RPMI7951 (cell line): ENCODE measurements at regions not wholly inside any gene's neighbourhood (a gene's known extent, or its start where the extent isn't known, plus 50 kb on each side); places are given as distances from the start of the nearest gene placed in this dataset.

Source experiments
- DNase-seq: peaks from one replicate; pipeline ENCODE4 v3.0.0-alpha.2; 2012; ENCODE audit warnings: low read depth

- DNase-seq = no peak
Observed at GRCh38 chr13:44212633-44213396, 160.8 kb upstream of the SERP2 start.

- no peak for DNase-seq
Observed at GRCh38 chr13:44218501-44219240, 155.0 kb upstream of the SERP2 start.

GRCh38 chr13:44219577-44220548 is 153.8 kb upstream of the SERP2 start:
- DNase-seq = no peak

- no peak for DNase-seq
Observed at GRCh38 chr13:44220948-44221347, 152.7 kb upstream of the SERP2 start.

- no peak for DNase-seq
Observed at GRCh38 chr13:44221657-44222056, 152.0 kb upstream of the SERP2 start.

- no peak for DNase-seq
Observed at GRCh38 chr13:44223770-44224444, 149.7 kb upstream of the SERP2 start.

- no peak for DNase-seq
Observed at GRCh38 chr13:44224450-44225149, 149.0 kb upstream of the SERP2 start.

- no peak for DNase-seq
Observed at GRCh38 chr13:44229371-44230030, 144.1 kb upstream of the SERP2 start.

- DNase-seq = no peak
Observed at GRCh38 chr13:44230071-44230470, 143.6 kb upstream of the SERP2 start.

- no peak for DNase-seq
Observed at GRCh38 chr13:44230736-44231135, 142.9 kb upstream of the SERP2 start.

GRCh38 chr13:44231786-44232516 is 141.7 kb upstream of the SERP2 start:
- peak; percentile 83 for DNase-seq

GRCh38 chr13:44232774-44233173 is 140.8 kb upstream of the SERP2 start:
- DNase-seq = no peak

- DNase-seq = peak; percentile 19
Observed at GRCh38 chr13:44234566-44234965, 139.1 kb upstream of the SERP2 start.

- no peak for DNase-seq
Observed at GRCh38 chr13:44236370-44236769, 137.3 kb upstream of the SERP2 start.

GRCh38 chr13:44236801-44237207 is 136.8 kb upstream of the SERP2 start:
- DNase-seq = no peak

GRCh38 chr13:44237276-44237767 is 136.3 kb upstream of the SERP2 start:
- peak; percentile 90 for DNase-seq

- DNase-seq = peak; percentile 38
Observed at GRCh38 chr13:44237881-44238421, 135.7 kb upstream of the SERP2 start.

GRCh38 chr13:44240611-44241145 is 132.9 kb upstream of the SERP2 start:
- DNase-seq = no peak

GRCh38 chr13:44241638-44242037 is 132.0 kb upstream of the SERP2 start:
- DNase-seq = no peak
